ENCODE measurements at regions not wholly inside any gene's neighbourhood (a gene's known extent, or its start where the extent isn't known, plus 50 kb on each side); places are given as distances from the start of the nearest gene placed in this dataset.

- TF ChIP-seq CTCF (IDR thresholded peaks at IDR 0.05) (no peak), EZH2 (IDR thresholded peaks at IDR 0.05) (no peak)
Observed at GRCh38 chr7:49702099-49702498, 71.3 kb upstream of the VWC2 start.
